Fibroblast of gingiva (primary cell): ENCODE measurements at regions not wholly inside any gene's neighbourhood (a gene's known extent, or its start where the extent isn't known, plus 50 kb on each side); places are given as distances from the start of the nearest gene placed in this dataset.

Experiments used
- DNase-seq: peaks from one replicate; pipeline ENCODE4 v3.0.0-alpha.2; 2011; ENCODE audit warnings: low read depth

GRCh38 chr5:91283899-91284298, 99.2 kb downstream of the ARRDC3 start:
- peak; percentile 19 for DNase-seq

- DNase-seq = no peak
Measured at GRCh38 chr5:91283326-91283725, 99.8 kb downstream of the ARRDC3 start.

GRCh38 chr5:91282210-91282609, 100.9 kb downstream of the ARRDC3 start:
- DNase-seq = no peak

- peak; percentile 73 for DNase-seq
Measured at GRCh38 chr5:91281401-91281800, 101.7 kb downstream of the ARRDC3 start.

GRCh38 chr5:91280362-91281269, 102.5 kb downstream of the ARRDC3 start:
- peak; percentile 98 for DNase-seq

GRCh38 chr5:91277840-91278239, 105.3 kb downstream of the ARRDC3 start:
- DNase-seq = no peak

- DNase-seq = no peak
Measured at GRCh38 chr5:91277093-91277626, 106.0 kb downstream of the ARRDC3 start.

GRCh38 chr5:91272858-91273257, 110.3 kb downstream of the ARRDC3 start:
- no peak for DNase-seq

- no peak for DNase-seq
Measured at GRCh38 chr5:91271999-91272398, 111.1 kb downstream of the ARRDC3 start.

GRCh38 chr5:91269198-91269597, 113.9 kb downstream of the ARRDC3 start:
- DNase-seq = no peak

GRCh38 chr5:91266184-91266705, 116.9 kb downstream of the ARRDC3 start:
- peak; percentile 12 for DNase-seq

- no peak for DNase-seq
Measured at GRCh38 chr5:91264311-91265051, 118.6 kb downstream of the ARRDC3 start.

GRCh38 chr5:91263898-91264297, 119.2 kb downstream of the ARRDC3 start:
- no peak for DNase-seq

- peak; percentile 4 for DNase-seq
Measured at GRCh38 chr5:91257301-91257700, 125.8 kb downstream of the ARRDC3 start.

GRCh38 chr5:91256142-91256524, 127.0 kb downstream of the ARRDC3 start:
- DNase-seq = no peak

- no peak for DNase-seq
Measured at GRCh38 chr5:91255396-91256141, 127.5 kb downstream of the ARRDC3 start.

- DNase-seq = no peak
Measured at GRCh38 chr5:91252916-91253315, 130.2 kb downstream of the ARRDC3 start.

- peak; percentile 14 for DNase-seq
Measured at GRCh38 chr5:91245871-91246270, 137.2 kb downstream of the ARRDC3 start.

GRCh38 chr5:91245074-91245452, 138.1 kb downstream of the ARRDC3 start:
- no peak for DNase-seq

GRCh38 chr5:91244380-91245073, 138.6 kb downstream of the ARRDC3 start:
- DNase-seq = no peak

GRCh38 chr5:91243852-91244251, 139.3 kb downstream of the ARRDC3 start:
- no peak for DNase-seq
